OCI-LY1 (cell line): ENCODE measurements at regions not wholly inside any gene's neighbourhood (a gene's known extent, or its start where the extent isn't known, plus 50 kb on each side); places are given as distances from the start of the nearest gene placed in this dataset.

ENCODE experiments used
- CTCF ChIP-seq: fragments of 200-600 bp; sonication (generic), shearing (Covaris generic); IDR thresholded peaks from 2 replicates; pipeline ENCODE4 v1.5.1; 2017; ENCODE audit warnings: mild to moderate bottlenecking, antibody characterized with exemption, low read length, moderate library complexity, mixed read lengths
- EZH2 ChIP-seq: fragments of 200-600 bp; sonication (generic), shearing (Covaris generic); IDR thresholded peaks from 2 replicates; pipeline ENCODE4 v1.8.0; 2017; ENCODE audit warnings: borderline replicate concordance, mixed run types, mild to moderate bottlenecking, antibody characterized with exemption, low read length, moderate library complexity, mixed read lengths

DNA sequence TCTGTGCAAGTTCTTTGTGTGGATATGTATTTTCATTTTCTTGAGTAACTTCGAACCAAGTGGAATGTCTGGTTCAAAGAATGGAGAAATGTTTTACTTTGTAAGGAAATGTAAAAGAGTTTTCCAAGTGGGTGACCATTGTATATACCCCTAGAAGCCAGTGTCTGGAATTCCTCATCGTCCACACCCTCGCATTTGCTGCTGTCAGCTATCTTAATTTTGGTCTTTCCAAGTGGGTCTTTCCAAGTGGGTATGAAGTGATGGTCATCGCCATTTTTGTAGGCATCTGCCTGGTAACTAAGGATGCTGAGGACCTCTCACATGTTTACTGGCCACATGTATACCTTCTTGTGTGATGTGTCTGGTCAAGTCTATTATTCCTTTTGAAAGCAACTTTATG is 547.5 kb downstream of the TBC1D22A start:
- TF ChIP-seq CTCF (no peak), EZH2 (no peak)
